Esophagus squamous epithelium (tissue), 4 donors: ENCODE measurements at regions not wholly inside any gene's neighbourhood (a gene's known extent, or its start where the extent isn't known, plus 50 kb on each side); places are given as distances from the start of the nearest gene placed in this dataset.

ENCODE experiments used
- CTCF ChIP-seq, 6 experiments: fragments of 450-650 bp in 4 of 6; fragments of 200-600 bp in 2 of 6; sonication (generic) in 2 of 6; IDR thresholded peaks; one replicate each; pipeline ENCODE4 v1.5.1; 2016 to 2019; ENCODE audit warnings: antibody characterized with exemption in 6 of 6, mild to moderate bottlenecking in 4 of 6, moderate library complexity in 4 of 6
- POLR2A ChIP-seq, 4 donors: fragments of 450-650 bp; IDR thresholded peaks; one replicate each; pipeline ENCODE4 v1.6.1; 2017; ENCODE audit warnings: antibody characterized with exemption in 4 of 4, mild to moderate bottlenecking in 4 of 4, moderate library complexity in 3 of 4

- TF ChIP-seq CTCF (IDR thresholded peaks at IDR 0.05) (no peak), POLR2A (IDR thresholded peaks at IDR 0.05) (no peak)
Measured at GRCh38 chr11:28420099-28420498, 311.9 kb downstream of the METTL15 start.
